HL-60 (cell line): ENCODE measurements at regions not wholly inside any gene's neighbourhood (a gene's known extent, or its start where the extent isn't known, plus 50 kb on each side); places are given as distances from the start of the nearest gene placed in this dataset.

ENCODE experiments used
- CTCF ChIP-seq: IDR thresholded peaks from one replicate; pipeline ENCODE4 v1.5.1; 2011; ENCODE audit warnings: low read length, control low read depth, inconsistent platforms; ENCODE audit not compliant: insufficient read depth
- GABPA ChIP-seq: IDR thresholded peaks from 2 replicates; pipeline ENCODE4 v1.6.1; 2012; ENCODE audit warnings: low read depth

GRCh38 chr7:50156163-50156562 lies 63.1 kb upstream of the ZPBP start:
- TF ChIP-seq GABPA, result no peak
- TF ChIP-seq CTCF, result no peak
